HepG2 (cell line): ENCODE measurements at regions not wholly inside any gene's neighbourhood (a gene's known extent, or its start where the extent isn't known, plus 50 kb on each side); places are given as distances from the start of the nearest gene placed in this dataset.

Experiments used
- CAMTA2 ChIP-seq: sonication (generic); formaldehyde crosslinking; IDR thresholded peaks from 2 replicates; pipeline ENCODE4 v1.4.0; 2020; ENCODE audit warnings: mild to moderate bottlenecking, missing genetic modification reagents, borderline replicate concordance
- CCAR2 ChIP-seq: fragments of 200-400 bp; formaldehyde crosslinking; optimal IDR thresholded peaks from 2 replicates; pipeline ENCODE3; 2018; ENCODE audit warnings: low read depth, mild to moderate bottlenecking, low read length, moderate library complexity
- KDM5A ChIP-seq: fragments of 200-600 bp; sonication (generic); IDR thresholded peaks from 2 replicates; pipeline ENCODE4 v1.7.0; 2018; ENCODE audit warnings: antibody characterized with exemption, mild to moderate bottlenecking, low read length, borderline replicate concordance
- NFKBIZ ChIP-seq: IDR thresholded peaks from 2 replicates; pipeline ENCODE4 v1.6.1; 2018; ENCODE audit warnings: missing genetic modification reagents, missing compliant biosample characterization
- ZC3H13 ChIP-seq: sonication (generic); formaldehyde crosslinking; IDR thresholded peaks from 2 replicates; pipeline ENCODE4 v1.8.1; 2023; ENCODE audit warnings: mild to moderate bottlenecking, missing genetic modification reagents, moderate library complexity
- ZNF224 ChIP-seq: sonication (generic); formaldehyde crosslinking; IDR thresholded peaks from 2 replicates; pipeline ENCODE4 v1.5.0; 2020; ENCODE audit warnings: mild to moderate bottlenecking, missing genetic modification reagents
- ZNF441 ChIP-seq: sonication (generic); formaldehyde crosslinking; IDR thresholded peaks from 2 replicates; pipeline ENCODE4 v1.7.0; 2021; ENCODE audit warnings: missing genetic modification reagents, borderline replicate concordance
- ZNF484 ChIP-seq: sonication (generic); formaldehyde crosslinking; IDR thresholded peaks from 2 replicates; pipeline ENCODE4 v1.5.1; 2020; ENCODE audit warnings: mild to moderate bottlenecking, low read depth, missing genetic modification reagents, borderline replicate concordance
- TF ChIP-seq, protein P1 (sequence below): sonication (generic); formaldehyde crosslinking; IDR thresholded peaks from 2 replicates; pipeline ENCODE4 v1.5.0; 2020; ENCODE audit warnings: mild to moderate bottlenecking, missing genetic modification reagents, moderate library complexity
- TF ChIP-seq, protein P2 (sequence below): sonication (generic); formaldehyde crosslinking; IDR thresholded peaks from 2 replicates; pipeline ENCODE4 v1.4.0; 2020; ENCODE audit warnings: missing genetic modification reagents, borderline replicate concordance
- TF ChIP-seq, protein P3 (sequence below): sonication (generic); formaldehyde crosslinking; IDR thresholded peaks from 2 replicates; pipeline ENCODE4 v1.9.0; 2022; ENCODE audit warnings: missing genetic modification reagents, mild to moderate bottlenecking, borderline replicate concordance
- TF ChIP-seq, protein P4 (sequence below): sonication (generic); formaldehyde crosslinking; IDR thresholded peaks from 2 replicates; pipeline ENCODE4 v1.8.0; 2023; ENCODE audit warnings: mild to moderate bottlenecking, missing genetic modification reagents
- TF ChIP-seq, protein P5 (sequence below): IDR thresholded peaks from 2 replicates; pipeline ENCODE4 v1.6.1; 2016; ENCODE audit warnings: low read depth, borderline replicate concordance

DNA sequence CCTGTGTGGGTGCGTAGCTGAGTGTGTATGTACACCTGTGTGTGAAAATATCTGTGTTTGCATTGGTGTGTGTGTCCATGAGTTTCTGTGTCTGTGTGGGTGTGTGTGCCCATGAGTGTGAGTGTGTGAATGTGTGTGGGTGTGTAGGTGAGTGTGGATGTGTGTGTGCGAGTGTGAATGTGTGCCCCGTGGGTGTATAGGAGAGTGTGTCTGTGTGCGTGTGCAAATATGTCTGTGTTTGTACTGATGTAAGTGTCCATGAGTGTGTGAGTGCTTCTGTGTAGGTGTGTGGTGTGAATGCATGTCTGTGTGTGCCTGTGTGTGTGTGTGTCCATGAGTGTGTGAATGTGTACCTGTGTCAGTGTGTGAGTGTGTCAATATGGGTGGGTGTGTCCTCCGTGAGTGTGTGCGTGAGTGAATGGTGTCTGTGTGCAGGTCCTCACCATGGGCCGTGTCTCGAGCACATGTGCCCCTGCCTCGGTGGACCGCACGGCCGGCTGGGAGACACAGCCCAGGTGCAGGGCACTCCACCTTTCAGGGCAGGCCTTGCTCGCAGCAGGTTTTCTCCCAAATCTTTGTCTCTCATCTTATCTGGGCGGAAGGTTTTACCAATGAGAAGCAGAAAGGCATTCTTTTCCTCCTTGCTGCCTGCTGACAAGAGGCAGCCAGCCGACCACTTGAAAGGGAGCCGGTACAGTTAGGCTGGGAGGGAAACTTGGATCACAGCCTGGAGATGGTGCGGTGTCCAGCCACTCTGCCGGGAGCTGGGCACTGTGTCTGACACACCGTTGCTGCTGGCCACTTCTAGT is 107.1 kb upstream of the FAM20C start:
- TF ChIP-seq, protein P1, sequence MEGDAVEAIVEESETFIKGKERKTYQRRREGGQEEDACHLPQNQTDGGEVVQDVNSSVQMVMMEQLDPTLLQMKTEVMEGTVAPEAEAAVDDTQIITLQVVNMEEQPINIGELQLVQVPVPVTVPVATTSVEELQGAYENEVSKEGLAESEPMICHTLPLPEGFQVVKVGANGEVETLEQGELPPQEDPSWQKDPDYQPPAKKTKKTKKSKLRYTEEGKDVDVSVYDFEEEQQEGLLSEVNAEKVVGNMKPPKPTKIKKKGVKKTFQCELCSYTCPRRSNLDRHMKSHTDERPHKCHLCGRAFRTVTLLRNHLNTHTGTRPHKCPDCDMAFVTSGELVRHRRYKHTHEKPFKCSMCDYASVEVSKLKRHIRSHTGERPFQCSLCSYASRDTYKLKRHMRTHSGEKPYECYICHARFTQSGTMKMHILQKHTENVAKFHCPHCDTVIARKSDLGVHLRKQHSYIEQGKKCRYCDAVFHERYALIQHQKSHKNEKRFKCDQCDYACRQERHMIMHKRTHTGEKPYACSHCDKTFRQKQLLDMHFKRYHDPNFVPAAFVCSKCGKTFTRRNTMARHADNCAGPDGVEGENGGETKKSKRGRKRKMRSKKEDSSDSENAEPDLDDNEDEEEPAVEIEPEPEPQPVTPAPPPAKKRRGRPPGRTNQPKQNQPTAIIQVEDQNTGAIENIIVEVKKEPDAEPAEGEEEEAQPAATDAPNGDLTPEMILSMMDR (CRISPR knock-in tag): no peak
- TF ChIP-seq KDM5A: no peak
- TF ChIP-seq, protein P2, sequence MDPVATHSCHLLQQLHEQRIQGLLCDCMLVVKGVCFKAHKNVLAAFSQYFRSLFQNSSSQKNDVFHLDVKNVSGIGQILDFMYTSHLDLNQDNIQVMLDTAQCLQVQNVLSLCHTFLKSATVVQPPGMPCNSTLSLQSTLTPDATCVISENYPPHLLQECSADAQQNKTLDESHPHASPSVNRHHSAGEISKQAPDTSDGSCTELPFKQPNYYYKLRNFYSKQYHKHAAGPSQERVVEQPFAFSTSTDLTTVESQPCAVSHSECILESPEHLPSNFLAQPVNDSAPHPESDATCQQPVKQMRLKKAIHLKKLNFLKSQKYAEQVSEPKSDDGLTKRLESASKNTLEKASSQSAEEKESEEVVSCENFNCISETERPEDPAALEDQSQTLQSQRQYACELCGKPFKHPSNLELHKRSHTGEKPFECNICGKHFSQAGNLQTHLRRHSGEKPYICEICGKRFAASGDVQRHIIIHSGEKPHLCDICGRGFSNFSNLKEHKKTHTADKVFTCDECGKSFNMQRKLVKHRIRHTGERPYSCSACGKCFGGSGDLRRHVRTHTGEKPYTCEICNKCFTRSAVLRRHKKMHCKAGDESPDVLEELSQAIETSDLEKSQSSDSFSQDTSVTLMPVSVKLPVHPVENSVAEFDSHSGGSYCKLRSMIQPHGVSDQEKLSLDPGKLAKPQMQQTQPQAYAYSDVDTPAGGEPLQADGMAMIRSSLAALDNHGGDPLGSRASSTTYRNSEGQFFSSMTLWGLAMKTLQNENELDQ (CRISPR knock-in tag): no peak
- no peak for TF ChIP-seq NFKBIZ (CRISPR knock-in tag)
- TF ChIP-seq ZNF484: no peak
- TF ChIP-seq ZNF441: no peak
- TF ChIP-seq CCAR2: no peak
- TF ChIP-seq ZNF224 (CRISPR knock-in tag): no peak
- TF ChIP-seq, protein P3, sequence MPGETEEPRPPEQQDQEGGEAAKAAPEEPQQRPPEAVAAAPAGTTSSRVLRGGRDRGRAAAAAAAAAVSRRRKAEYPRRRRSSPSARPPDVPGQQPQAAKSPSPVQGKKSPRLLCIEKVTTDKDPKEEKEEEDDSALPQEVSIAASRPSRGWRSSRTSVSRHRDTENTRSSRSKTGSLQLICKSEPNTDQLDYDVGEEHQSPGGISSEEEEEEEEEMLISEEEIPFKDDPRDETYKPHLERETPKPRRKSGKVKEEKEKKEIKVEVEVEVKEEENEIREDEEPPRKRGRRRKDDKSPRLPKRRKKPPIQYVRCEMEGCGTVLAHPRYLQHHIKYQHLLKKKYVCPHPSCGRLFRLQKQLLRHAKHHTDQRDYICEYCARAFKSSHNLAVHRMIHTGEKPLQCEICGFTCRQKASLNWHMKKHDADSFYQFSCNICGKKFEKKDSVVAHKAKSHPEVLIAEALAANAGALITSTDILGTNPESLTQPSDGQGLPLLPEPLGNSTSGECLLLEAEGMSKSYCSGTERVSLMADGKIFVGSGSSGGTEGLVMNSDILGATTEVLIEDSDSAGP (CRISPR knock-in tag): no peak
- TF ChIP-seq, protein P4, sequence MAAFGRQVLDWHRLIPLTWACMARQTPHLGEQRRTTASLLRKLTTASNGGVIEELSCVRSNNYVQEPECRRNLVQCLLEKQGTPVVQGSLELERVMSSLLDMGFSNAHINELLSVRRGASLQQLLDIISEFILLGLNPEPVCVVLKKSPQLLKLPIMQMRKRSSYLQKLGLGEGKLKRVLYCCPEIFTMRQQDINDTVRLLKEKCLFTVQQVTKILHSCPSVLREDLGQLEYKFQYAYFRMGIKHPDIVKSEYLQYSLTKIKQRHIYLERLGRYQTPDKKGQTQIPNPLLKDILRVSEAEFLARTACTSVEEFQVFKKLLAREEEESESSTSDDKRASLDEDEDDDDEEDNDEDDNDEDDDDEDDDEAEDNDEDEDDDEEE: no peak
- TF ChIP-seq, protein P5, sequence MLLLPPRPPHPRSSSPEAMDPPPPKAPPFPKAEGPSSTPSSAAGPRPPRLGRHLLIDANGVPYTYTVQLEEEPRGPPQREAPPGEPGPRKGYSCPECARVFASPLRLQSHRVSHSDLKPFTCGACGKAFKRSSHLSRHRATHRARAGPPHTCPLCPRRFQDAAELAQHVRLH (CRISPR knock-in tag): no peak
- TF ChIP-seq ZC3H13 (CRISPR knock-in tag): no peak
- no peak for TF ChIP-seq CAMTA2 (CRISPR knock-in tag)
